Astrocyte (in vitro differentiated cells and primary cell): ENCODE measurements at regions not wholly inside any gene's neighbourhood (a gene's known extent, or its start where the extent isn't known, plus 50 kb on each side); places are given as distances from the start of the nearest gene placed in this dataset.

ENCODE experiments used
- DNase-seq: peaks from one replicate; pipeline ENCODE4 v3.0.0-alpha.2; 2010; ENCODE audit warnings: low read depth
- FAIRE-seq: peaks from 2 replicates; lab custom pipeline; 2011; peaks lifted over from hg19 to GRCh38; lab: Jason Lieb, UNC
- H2AFZ ChIP-seq: 2 replicates; pipeline ENCODE4 v1.6.0; 2012; ENCODE audit warnings: low read depth, low read length, inconsistent platforms
- H3K27ac ChIP-seq: 2 replicates; pipeline ENCODE4 v1.5.1; 2011; ENCODE audit warnings: low read depth, low read length, inconsistent platforms
- H3K27me3 ChIP-seq: 2 replicates; pipeline ENCODE4 v1.6.0; 2011; ENCODE audit warnings: low read length, inconsistent platforms; ENCODE audit not compliant: insufficient read depth
- H3K36me3 ChIP-seq: 2 replicates; pipeline ENCODE4 v1.5.1; 2011; ENCODE audit warnings: low read length, inconsistent platforms; ENCODE audit not compliant: insufficient read depth
- H3K4me1 ChIP-seq: 2 replicates; pipeline ENCODE4 v1.5.1; 2011; ENCODE audit warnings: low read length, inconsistent platforms; ENCODE audit not compliant: insufficient read depth
- H3K4me2 ChIP-seq: 2 replicates; pipeline ENCODE4 v1.6.0; 2012; ENCODE audit warnings: low read length, inconsistent platforms
- H3K4me3 ChIP-seq: 2 replicates; pipeline ENCODE4 v1.5.1; 2011; ENCODE audit warnings: low read depth, mild to moderate bottlenecking, low read length, inconsistent platforms; ENCODE audit not compliant: insufficient read depth
- H3K79me2 ChIP-seq: 2 replicates; pipeline ENCODE4 v1.6.0; 2012; ENCODE audit warnings: mild to moderate bottlenecking, low read length, inconsistent platforms; ENCODE audit not compliant: insufficient read depth
- H3K9ac ChIP-seq: 2 replicates; pipeline ENCODE4 v1.6.0; 2012; ENCODE audit warnings: mild to moderate bottlenecking, low read length, inconsistent platforms
- H3K9me3 ChIP-seq: 2 replicates; pipeline ENCODE4 v1.5.1; 2012; ENCODE audit warnings: low read depth, mild to moderate bottlenecking, low read length, inconsistent platforms; ENCODE audit not compliant: insufficient read depth
- H4K20me1 ChIP-seq: 2 replicates; pipeline ENCODE4 v1.6.0; 2012; ENCODE audit warnings: low read length, inconsistent platforms; ENCODE audit not compliant: insufficient read depth
- H3K27ac Mint-ChIP-seq: one replicate; pipeline ENCODE4 v1.8.0; 2021; ENCODE audit warnings: mild to moderate bottlenecking, mixed read lengths; ENCODE audit not compliant: unreplicated experiment
- H3K27me3 Mint-ChIP-seq: one replicate; pipeline ENCODE4 v1.8.0; 2021; ENCODE audit warnings: low read depth, mixed read lengths; ENCODE audit not compliant: unreplicated experiment
- H3K36me3 Mint-ChIP-seq: one replicate; pipeline ENCODE4 v1.8.0; 2021; ENCODE audit warnings: low read depth, mixed read lengths; ENCODE audit not compliant: unreplicated experiment
- H3K4me1 Mint-ChIP-seq: one replicate; pipeline ENCODE4 v1.8.0; 2021; ENCODE audit warnings: low read depth, mixed read lengths; ENCODE audit not compliant: unreplicated experiment
- H3K4me3 Mint-ChIP-seq: one replicate; pipeline ENCODE4 v1.8.0; 2021; ENCODE audit warnings: mild to moderate bottlenecking, moderate library complexity, mixed read lengths; ENCODE audit not compliant: unreplicated experiment
- H3K9me3 Mint-ChIP-seq: one replicate; pipeline ENCODE4 v1.8.0; 2021; ENCODE audit warnings: mild to moderate bottlenecking, mixed read lengths; ENCODE audit not compliant: unreplicated experiment
- EZH2 ChIP-seq: IDR thresholded peaks from 2 replicates; pipeline ENCODE4 v1.6.1; 2012; ENCODE audit warnings: mild to moderate bottlenecking, low read length, inconsistent platforms; ENCODE audit not compliant: insufficient read depth
- TF ChIP-seq, protein P1 (sequence below): IDR thresholded peaks from 2 replicates; pipeline ENCODE4 v1.5.1; 2011; ENCODE audit warnings: low read depth, mild to moderate bottlenecking, inconsistent platforms, low read length, moderate library complexity; ENCODE audit not compliant: insufficient read depth

DNA sequence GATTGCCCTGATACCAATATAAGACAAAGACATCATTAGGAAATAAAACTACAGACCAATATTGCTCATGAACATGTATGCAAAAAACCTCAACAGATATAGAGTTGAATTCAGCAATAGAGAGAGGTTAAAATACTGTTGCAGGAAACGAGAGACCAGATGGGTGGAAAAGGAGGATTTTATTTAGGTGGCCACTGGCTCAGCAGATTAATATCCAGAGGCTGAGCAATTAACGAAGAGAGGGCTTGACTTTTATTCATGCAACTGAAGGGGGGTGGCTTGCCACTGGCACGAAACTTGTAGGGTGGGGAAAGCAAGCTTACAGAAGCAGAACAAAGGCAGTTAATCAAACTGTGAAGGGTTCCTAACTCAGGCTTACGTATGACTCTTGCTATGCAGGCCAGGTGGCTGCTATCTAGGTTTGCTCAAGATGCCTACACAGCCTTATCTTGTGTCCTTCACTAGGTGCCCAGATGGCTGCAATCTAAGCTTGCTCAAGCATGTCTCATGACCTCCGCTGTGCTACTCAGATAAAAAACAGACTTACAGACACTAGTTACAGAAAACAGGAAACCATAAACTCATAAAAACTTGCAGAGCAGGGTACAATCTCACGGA, 126.4 kb downstream of the MMUT start:
- Histone ChIP-seq H4K20me1 (no peaks in the 10 kb centered on the region), H3K27ac (no peak overlapping the region), H3K4me1 (no peaks in the 10 kb centered on the region), H3K9ac (no peak overlapping the region), H3K4me3 (no peak overlapping the region), H3K36me3 (no peaks in the 10 kb centered on the region), H2AFZ (no peak overlapping the region), H3K9me3 (no peaks in the 10 kb centered on the region), H3K4me2 (no peak overlapping the region), H3K79me2 (no peaks in the 10 kb centered on the region), H3K27me3 (no peaks in the 10 kb centered on the region)
- TF ChIP-seq EZH2: no peak
- TF ChIP-seq, protein P1, sequence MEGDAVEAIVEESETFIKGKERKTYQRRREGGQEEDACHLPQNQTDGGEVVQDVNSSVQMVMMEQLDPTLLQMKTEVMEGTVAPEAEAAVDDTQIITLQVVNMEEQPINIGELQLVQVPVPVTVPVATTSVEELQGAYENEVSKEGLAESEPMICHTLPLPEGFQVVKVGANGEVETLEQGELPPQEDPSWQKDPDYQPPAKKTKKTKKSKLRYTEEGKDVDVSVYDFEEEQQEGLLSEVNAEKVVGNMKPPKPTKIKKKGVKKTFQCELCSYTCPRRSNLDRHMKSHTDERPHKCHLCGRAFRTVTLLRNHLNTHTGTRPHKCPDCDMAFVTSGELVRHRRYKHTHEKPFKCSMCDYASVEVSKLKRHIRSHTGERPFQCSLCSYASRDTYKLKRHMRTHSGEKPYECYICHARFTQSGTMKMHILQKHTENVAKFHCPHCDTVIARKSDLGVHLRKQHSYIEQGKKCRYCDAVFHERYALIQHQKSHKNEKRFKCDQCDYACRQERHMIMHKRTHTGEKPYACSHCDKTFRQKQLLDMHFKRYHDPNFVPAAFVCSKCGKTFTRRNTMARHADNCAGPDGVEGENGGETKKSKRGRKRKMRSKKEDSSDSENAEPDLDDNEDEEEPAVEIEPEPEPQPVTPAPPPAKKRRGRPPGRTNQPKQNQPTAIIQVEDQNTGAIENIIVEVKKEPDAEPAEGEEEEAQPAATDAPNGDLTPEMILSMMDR: no peak
- Mint-ChIP-seq H3K36me3 (no peaks in the 10 kb centered on the region), H3K4me3 (no peak overlapping the region), H3K4me1 (no peaks in the 10 kb centered on the region), H3K27me3 (no peaks in the 10 kb centered on the region), H3K27ac (no peak overlapping the region), H3K9me3 (peaks cover 3% of the 10 kb centered on the region)
- FAIRE-seq: no peak
- peak; percentile 85 for DNase-seq

DNA sequence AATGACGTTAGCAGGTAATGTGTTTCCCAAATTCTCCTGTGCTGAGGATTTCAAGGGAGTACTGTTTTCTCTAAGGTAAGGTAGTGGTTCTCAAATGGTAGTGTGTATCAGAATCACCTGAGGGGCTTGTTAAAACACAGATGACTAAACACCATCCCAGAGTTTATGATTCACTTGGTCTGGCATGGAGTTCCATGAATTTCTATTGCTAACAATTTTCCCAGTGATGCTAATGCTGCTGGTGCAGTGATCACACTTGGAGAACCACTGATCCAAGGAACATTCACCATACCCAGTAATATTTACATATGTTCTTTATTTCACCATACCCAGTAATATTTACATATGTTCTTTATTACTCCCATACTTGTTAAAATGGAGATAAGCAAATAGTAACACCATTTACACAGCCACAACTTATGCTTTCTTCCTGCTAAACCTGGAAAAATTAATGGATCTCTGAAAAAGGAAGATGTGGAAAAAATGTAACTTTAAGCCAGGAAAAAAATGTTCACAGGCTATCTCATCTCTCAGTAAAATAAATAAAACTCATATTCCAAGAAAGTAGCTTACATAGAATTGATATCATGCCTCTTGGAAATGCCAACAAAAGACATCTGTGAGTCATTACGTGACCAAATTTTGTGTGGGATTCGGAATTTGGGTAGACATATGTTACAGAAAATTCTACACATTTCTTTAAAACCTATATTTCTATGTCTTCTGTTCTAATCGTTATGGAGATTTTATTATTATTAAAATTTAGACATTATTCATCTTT, 129.5 kb downstream of the MMUT start:
- peak; percentile 25 for DNase-seq

More for the DNA sequence above, 129.5 kb downstream of the MMUT start:
- no peak for FAIRE-seq
- Histone ChIP-seq H3K4me2 (no peak overlapping the region), H4K20me1 (no peaks in the 10 kb centered on the region), H2AFZ (no peak overlapping the region), H3K79me2 (no peaks in the 10 kb centered on the region), H3K9me3 (no peaks in the 10 kb centered on the region), H3K27ac (no peak overlapping the region), H3K27me3 (no peaks in the 10 kb centered on the region), H3K4me1 (no peaks in the 10 kb centered on the region), H3K36me3 (no peaks in the 10 kb centered on the region), H3K4me3 (no peak overlapping the region), H3K9ac (no peak overlapping the region)
- no peaks in the 10 kb centered on the region for H3K4me1 Mint-ChIP-seq
- no peak for TF ChIP-seq EZH2
- TF ChIP-seq, protein P1: no peak
- H3K27ac Mint-ChIP-seq: no peak overlapping the region
- H3K9me3 Mint-ChIP-seq: peaks cover 3% of the 10 kb centered on the region
- no peaks in the 10 kb centered on the region for H3K27me3 Mint-ChIP-seq
- H3K4me3 Mint-ChIP-seq: no peak overlapping the region
- no peaks in the 10 kb centered on the region for H3K36me3 Mint-ChIP-seq
